HG02943 (cell line): ENCODE measurements at regions not wholly inside any gene's neighbourhood (a gene's known extent, or its start where the extent isn't known, plus 50 kb on each side); places are given as distances from the start of the nearest gene placed in this dataset.
"Not testable (repeated sequence)": the region's sequence is repeated elsewhere in the genome, so short reads cannot be mapped to it uniquely, and the experiment has no call there.

Source experiments
- ATAC-seq: cut with Tn5 transposase; IDR thresholded peaks from one replicate; pipeline ENCODE4 v1.9.1; 2021; ENCODE audit warnings: mild to moderate bottlenecking, low read depth, moderate library complexity; ENCODE audit not compliant: unreplicated experiment

- ATAC-seq: no peak
Observed at GRCh38 chr14:22492622-22493542, 96.1 kb downstream of the DAD1 start.

GRCh38 chr14:22491683-22492621, 97.1 kb downstream of the DAD1 start:
- ATAC-seq: no peak

GRCh38 chr14:22491053-22491452, 98.0 kb downstream of the DAD1 start:
- not testable (repeated sequence) for ATAC-seq

- no peak for ATAC-seq
Observed at GRCh38 chr14:22489957-22490950, 98.8 kb downstream of the DAD1 start.

GRCh38 chr14:22489244-22489545, 99.8 kb downstream of the DAD1 start:
- ATAC-seq: no peak

GRCh38 chr14:22488522-22489243, 100.3 kb downstream of the DAD1 start:
- no peak for ATAC-seq

GRCh38 chr14:22487941-22488340, 101.1 kb downstream of the DAD1 start:
- no peak for ATAC-seq

- ATAC-seq: no peak
Observed at GRCh38 chr14:22487401-22487800, 101.6 kb downstream of the DAD1 start.

- ATAC-seq: no peak
Observed at GRCh38 chr14:22486675-22487074, 102.3 kb downstream of the DAD1 start.

- ATAC-seq: no peak
Observed at GRCh38 chr14:22485649-22486048, 103.4 kb downstream of the DAD1 start.

GRCh38 chr14:22485178-22485577, 103.8 kb downstream of the DAD1 start:
- no peak for ATAC-seq

GRCh38 chr14:22484632-22485031, 104.4 kb downstream of the DAD1 start:
- no peak for ATAC-seq

GRCh38 chr14:22483863-22484593, 105.0 kb downstream of the DAD1 start:
- no peak for ATAC-seq

GRCh38 chr14:22482782-22483553, 106.1 kb downstream of the DAD1 start:
- ATAC-seq: no peak

- ATAC-seq: no peak
Observed at GRCh38 chr14:22482085-22482694, 106.8 kb downstream of the DAD1 start.

GRCh38 chr14:22481546-22481945, 107.5 kb downstream of the DAD1 start:
- ATAC-seq: no peak

- no peak for ATAC-seq
Observed at GRCh38 chr14:22479776-22480464, 109.1 kb downstream of the DAD1 start.
